GM21367 (cell line): ENCODE measurements at regions not wholly inside any gene's neighbourhood (a gene's known extent, or its start where the extent isn't known, plus 50 kb on each side); places are given as distances from the start of the nearest gene placed in this dataset.
A peak's percentile ranks its signal among the peaks of the same experiment; 100 is the strongest.

Source experiments
- ATAC-seq: cut with Tn5 transposase; IDR thresholded peaks from one replicate; pipeline ENCODE4 v1.9.1; 2021; ENCODE audit not compliant: unreplicated experiment

DNA sequence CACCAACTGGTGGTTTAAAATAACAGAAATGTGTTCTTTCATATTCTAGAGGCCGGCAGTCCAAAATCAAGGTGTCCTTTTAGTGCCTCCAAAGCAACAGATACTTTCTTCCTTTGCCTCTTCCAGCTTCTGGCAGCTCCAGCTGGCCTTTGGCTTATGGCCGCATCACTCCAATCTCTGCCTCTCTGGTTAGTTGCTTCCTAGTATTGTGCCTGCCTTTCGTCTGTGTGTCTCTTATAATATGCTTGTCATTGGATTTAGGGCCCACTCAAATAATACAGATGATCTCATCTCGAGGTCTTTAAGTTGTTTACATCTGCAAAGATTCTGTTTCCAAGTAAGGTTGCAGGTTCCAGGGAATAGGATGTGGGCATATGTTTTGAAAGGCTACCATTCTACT, 855.2 kb upstream of the ID2 start:
- ATAC-seq = no peak

- no peak for ATAC-seq
Observed at GRCh38 chr2:7829241-7829640, 852.6 kb upstream of the ID2 start.

- ATAC-seq = no peak
Observed at GRCh38 chr2:7830616-7831015, 851.2 kb upstream of the ID2 start.

DNA sequence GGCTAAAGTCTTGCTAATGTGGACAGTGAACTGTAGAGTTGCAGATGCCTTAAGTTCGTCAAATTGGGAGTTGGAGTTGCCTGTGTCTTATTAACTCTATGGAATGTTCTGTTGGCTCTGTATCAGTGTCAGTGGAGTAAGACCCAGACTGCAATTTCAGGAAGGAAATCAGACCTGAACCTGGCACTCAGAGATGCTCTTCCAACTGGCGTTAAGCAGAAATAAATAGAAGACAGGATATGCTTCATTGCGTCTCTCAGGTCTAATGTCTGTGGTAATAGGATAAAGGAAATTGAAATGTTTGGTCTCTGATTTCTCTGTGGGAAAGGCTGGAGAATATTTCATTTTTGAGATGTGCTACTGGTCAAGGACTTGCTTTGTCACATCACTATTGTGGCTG, 846.7 kb upstream of the ID2 start:
- ATAC-seq = no peak

DNA sequence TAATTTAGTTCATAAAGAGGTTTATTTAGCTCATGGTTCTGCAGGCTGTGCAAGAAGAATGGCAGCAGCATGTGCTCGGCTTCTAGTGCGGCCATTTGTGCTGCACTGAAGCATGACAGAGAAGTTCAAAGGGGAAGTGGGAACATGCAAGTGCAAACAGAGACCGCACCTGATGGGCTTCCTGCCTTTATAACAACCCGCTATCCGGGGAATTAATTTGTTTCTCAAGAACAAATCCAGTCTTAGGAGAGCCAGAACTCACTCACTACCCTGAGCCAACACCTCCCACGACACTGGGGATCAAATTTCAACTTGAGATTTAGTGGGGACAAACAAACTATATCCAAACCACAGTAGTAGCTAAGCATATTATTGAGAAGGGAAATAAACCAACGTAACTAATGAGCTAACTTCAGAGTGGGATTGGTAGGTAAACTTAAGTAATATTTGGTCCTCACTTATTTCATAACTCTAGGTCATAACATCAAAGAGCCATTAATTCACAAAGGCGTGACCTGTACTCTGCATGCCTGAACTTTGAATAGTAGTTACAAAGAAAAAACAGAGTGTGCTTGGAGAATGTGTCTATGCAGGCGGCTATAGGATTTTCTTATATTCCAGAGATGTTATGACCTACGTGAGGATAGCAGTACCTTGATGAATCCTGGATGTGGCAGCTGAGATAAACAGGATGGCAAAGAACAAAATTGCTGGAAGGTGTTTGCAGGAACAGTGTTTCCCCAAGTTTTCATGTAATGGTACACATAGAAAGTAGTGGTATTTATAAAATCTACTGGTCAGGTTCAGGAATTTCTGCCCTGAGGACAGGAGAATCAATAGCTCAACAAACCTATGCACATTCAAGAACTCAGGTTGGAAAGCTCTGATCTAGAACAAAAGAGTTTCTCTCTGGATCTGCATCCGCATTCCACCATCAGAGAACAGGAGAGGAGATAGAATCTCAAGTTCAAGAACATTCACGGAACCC, 845.9 kb upstream of the ID2 start:
- peak; percentile 96 for ATAC-seq

- ATAC-seq = no peak
Observed at GRCh38 chr2:7837237-7837760, 844.6 kb upstream of the ID2 start.

- ATAC-seq = no peak
Observed at GRCh38 chr2:7838669-7839068, 843.2 kb upstream of the ID2 start.

DNA sequence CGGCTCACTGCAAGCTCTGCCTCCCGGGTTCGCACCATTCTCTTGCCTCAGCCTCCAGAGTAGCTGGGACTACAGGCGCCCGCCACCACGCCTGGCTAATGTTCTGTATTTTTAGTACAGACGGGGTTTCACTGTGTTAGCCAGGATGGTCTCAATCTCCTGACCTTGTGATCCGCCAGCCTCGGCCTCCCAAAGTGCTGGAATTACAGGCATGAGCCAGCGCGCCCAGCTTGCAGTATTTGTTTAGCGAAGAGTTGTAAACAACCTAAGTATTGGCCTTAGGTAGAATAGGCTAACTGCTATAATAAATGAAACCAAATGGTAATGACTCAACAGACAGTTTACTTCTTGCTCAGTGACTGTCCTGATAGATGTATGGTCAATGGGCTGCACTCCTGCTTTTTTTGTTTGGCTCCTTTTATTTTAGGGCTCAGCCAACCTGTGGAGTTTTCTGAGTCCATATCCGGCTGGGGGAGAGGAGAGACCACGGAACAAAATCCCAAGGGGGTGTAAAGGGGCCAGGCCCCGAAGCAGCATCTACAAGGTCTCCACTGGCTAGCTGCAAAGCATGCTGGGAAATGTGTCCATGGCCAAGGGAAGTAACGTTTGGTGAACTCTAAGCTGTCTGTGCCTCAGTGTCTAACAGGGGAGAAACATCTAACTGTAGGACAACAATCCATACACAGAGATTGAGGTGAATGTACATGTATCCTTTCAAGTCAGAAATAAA, 841.0 kb upstream of the ID2 start:
- no peak for ATAC-seq

DNA sequence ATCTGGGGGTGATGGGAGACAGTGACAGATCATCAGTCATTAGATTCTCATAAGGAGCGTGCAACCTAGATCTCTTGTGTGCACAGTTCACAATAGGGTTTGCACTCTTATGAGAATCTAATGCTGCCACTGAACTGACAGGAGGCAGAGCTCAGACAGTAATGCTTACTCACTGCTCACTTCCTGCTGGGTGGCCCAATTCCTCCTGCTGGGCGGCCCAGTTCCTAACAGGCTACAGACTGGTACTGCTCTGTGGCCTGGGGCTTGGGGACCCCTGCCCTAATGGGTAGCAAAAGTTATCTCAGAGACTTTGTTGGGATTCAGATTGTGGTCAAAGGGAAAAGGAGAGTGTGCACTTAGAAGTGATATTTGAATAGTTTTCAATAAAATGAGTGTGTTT, 840.1 kb upstream of the ID2 start:
- ATAC-seq = no peak

DNA sequence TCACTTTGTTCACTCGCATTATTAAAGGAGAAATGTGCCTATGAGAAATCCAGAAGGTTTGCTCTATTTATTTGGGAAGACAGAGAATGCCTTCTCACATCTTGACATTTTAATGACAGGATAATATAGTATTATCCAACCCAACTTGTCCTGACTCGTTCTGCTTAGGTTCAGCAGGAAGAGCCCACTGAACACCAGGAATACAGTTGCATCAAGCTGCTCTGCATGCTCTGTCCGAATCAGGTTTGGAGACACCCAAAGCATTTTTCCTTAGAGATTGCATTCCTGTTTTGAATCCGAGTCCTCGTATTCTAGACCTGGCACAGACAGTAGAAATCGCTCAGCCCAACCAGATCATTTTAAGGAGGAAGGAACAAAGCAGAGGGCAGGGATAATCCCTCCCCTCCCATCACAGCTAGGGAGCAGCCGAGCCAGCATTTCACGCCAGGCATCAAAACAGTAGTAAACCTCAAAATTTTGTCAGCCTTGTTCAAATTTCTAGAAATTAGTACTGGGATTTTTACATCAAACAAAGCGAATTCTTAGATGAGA, 837.4 kb upstream of the ID2 start:
- no peak for ATAC-seq

DNA sequence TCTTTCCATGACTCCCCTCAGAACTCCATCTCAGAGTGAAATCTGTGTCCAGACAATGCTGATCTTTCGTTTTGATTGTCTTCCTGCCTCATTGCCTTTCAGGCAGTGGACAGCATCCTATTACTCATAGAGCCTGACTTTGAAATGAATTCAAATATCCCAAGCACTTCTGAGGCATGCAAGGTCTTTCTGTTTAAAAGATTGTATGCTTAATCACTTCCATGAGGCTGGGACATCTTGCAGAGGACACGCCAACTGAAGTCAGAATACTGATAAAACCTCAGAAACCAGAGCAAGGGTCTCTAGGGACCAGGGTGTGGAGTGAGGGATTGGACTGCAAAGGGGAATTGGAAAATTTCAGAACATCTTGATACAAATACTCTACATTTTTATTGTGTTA, 836.5 kb upstream of the ID2 start:
- ATAC-seq = no peak

DNA sequence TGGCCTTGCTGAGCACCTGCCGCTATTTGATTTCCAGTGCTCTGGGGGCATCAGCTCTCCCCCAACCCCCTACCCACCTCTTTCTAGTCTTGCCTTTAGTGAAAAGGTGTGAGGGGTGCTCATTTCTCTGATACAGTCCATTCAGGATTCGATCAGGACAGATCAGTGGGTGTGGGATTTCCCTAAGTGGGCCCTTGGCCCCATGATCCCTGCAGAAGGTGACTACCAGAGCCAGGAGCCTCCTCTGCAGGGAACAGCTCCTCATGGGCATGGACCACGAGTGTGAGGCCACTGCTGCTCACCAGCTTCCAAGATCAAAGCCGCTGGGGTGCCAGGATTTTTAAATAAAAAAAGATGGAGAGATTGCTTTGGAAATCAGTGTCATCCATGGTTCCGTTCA, 835.2 kb upstream of the ID2 start:
- ATAC-seq = no peak

DNA sequence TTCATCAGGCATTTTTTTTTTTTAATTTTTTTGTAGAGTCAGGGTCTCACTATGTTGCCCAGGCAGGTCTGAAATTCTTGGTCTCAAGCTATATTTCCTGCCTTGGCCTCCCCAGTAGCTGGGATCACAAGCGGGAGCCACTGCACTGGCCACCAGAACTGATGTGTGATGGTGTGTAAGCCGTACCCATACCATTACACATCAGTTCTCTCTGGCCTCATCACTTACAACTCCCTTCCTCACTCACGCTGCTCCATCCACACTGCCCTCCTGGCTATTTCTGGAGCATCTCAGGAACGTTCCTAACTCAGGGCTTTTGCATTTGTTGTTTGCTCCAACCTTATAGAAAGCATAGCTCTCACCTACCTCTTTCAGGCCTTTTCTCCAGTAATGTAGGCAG, 834.5 kb upstream of the ID2 start:
- ATAC-seq = no peak

GRCh38 chr2:7849027-7849426, 832.8 kb upstream of the ID2 start:
- ATAC-seq = no peak

DNA sequence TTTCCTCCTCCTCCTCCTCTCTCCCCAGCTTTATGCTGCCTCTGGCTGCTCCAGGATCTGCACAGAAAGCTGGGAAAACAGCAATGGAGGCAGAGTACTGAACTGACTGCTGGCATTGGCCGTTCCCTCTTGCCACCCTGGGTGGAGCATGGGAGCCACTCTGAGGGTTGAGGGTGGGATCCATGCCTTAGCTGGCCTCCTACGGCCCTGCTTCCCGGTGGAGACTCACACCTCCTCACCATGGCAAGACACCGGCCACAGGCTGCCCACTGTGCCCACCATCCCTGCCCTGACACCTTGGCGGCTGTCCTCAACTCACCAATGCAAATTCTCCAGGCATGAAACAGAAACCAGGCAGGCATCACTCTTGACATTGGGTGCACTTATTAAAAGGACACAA, 832.3 kb upstream of the ID2 start:
- no peak for ATAC-seq

GRCh38 chr2:7852546-7852945, 829.3 kb upstream of the ID2 start:
- ATAC-seq = no peak

- no peak for ATAC-seq
Observed at GRCh38 chr2:7857904-7858303, 824.0 kb upstream of the ID2 start.

- no peak for ATAC-seq
Observed at GRCh38 chr2:7858624-7859023, 823.2 kb upstream of the ID2 start.

GRCh38 chr2:7860693-7861092, 821.2 kb upstream of the ID2 start:
- ATAC-seq = no peak

GRCh38 chr2:7861910-7862702, 819.8 kb upstream of the ID2 start:
- no peak for ATAC-seq

DNA sequence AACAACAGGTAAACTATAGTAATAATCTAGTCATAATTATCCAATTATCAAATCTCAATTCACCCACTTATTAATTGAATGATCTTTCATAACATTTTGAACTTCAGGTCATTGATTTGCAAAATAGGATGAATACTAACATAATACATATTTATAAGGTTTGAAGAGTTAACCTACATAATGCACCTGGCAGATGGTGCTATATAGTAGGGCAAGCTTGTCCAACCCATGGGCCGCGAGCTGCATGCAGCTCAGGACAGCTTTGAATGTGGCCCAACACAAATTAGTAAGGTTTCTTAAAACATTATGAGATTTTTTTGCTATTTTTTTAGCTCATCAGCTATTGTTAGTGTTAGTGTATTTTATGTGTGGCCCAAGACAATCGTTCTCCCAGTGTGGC, 815.8 kb upstream of the ID2 start:
- no peak for ATAC-seq
